CD4-positive, alpha-beta T cell treated with Interleukin-15 for 1 hour (primary cell): ENCODE measurements at regions not wholly inside any gene's neighbourhood (a gene's known extent, or its start where the extent isn't known, plus 50 kb on each side); places are given as distances from the start of the nearest gene placed in this dataset.

Experiments used
- DNase-seq: peaks from one replicate; pipeline ENCODE4 v3.0.0-alpha.2; 2020

GRCh38 chr2:122851161-122851560 lies 1095.7 kb downstream of the TSN start:
- DNase-seq = no peak

GRCh38 chr2:122851972-122852531 lies 1096.6 kb downstream of the TSN start:
- no peak for DNase-seq

DNA sequence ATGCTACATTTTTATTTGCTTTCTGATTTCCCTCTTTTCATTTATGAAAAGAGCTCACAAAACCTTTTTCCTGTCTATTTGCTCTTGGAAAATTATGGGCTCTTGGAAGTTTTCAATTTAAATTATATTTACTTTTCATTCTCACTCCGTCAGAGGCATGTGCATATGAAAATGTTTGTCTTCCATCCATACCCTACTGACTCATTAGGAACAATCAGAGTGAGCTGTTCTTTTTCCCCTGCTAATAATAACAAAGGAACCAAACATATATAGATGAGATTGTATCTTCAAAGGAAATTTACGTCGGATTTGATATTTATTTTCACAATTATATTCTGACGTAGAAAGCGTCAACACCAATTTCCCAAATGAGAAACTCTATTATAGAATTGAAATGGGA lies 1101.2 kb downstream of the TSN start:
- no peak for DNase-seq

GRCh38 chr2:122858075-122858702 lies 1102.7 kb downstream of the TSN start:
- DNase-seq = no peak

GRCh38 chr2:122858813-122859212 lies 1103.4 kb downstream of the TSN start:
- DNase-seq = no peak

DNA sequence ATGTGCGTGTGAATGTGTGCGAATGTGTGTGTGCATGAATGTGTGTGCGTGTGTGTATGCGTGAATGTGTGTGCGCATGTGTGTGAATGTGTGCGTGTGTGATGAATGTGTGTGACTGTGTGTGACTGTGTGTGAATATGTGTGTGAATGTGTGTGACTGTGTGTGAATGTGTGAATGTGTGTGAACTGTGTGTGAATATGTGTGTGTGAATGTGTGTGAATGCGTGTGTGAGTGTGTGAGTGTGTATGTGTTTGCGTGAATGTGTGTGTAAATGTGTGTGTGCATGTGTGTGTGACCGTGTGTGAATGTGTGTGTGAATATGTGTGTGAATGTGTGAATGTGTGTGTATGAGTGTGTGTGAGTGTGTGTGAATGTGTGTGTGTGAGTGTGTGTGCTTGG lies 1103.8 kb downstream of the TSN start:
- DNase-seq = no peak

- DNase-seq = no peak
Observed at GRCh38 chr2:122863532-122863931, 1108.1 kb downstream of the TSN start.

DNA sequence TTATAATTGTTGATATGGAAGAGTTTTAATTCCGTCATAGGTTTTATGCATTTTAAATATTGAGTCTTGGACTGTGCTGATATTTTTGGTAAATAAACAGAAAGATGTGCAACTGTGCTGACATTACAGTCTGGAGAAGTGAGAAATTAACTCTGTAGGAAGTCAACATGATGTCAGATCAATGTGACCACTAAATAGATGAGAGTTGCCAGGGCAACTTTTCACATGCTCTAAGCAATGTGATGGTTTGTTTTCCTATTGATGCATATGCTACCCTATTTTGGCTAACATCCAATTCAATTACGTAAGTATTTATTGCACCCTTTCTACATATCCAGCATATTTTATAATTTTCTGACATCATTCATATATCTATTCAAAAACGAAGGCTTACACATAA lies 1109.3 kb downstream of the TSN start:
- no peak for DNase-seq

DNA sequence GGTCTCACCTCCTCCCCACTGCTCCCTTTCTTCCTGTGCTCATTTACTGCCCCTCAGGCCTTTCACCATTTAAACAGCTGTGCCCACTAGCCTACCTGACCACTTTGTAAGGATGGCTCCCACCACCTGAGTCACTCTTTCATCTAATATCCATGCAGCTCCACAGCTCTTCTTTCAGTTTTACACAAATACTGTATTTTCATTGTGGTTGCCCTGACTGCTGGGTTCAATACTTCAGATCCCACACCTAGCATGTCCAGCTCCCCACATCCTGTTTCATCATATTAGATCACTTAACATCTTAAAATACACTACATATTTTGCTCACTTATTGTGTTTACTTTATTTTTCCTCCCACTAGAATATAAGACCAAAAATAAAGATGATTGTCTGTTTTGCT lies 1110.6 kb downstream of the TSN start:
- DNase-seq = no peak

DNA sequence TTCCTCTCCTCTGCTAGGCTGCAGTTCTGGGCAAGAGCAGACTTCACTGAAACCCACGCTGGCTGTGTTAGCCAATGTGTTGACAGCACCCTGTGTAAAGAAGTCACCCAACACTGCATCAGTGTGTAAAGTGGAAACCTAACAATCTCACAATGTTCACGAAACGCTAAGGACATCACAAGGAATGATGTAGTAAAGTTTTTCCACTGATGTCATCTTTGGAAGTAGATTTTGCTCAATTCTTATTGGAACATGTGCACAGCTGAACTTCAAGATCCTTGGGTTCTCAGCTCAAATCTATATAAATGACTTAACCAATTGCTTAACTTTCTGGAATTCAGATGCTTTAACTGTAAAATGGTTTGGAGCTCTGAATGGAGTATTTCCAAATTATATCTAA lies 1112.5 kb downstream of the TSN start:
- no peak for DNase-seq

GRCh38 chr2:122868646-122869275 lies 1113.3 kb downstream of the TSN start:
- DNase-seq = no peak

GRCh38 chr2:122873951-122874350 lies 1118.5 kb downstream of the TSN start:
- no peak for DNase-seq

GRCh38 chr2:122875091-122875865 lies 1119.8 kb downstream of the TSN start:
- DNase-seq = no peak

DNA sequence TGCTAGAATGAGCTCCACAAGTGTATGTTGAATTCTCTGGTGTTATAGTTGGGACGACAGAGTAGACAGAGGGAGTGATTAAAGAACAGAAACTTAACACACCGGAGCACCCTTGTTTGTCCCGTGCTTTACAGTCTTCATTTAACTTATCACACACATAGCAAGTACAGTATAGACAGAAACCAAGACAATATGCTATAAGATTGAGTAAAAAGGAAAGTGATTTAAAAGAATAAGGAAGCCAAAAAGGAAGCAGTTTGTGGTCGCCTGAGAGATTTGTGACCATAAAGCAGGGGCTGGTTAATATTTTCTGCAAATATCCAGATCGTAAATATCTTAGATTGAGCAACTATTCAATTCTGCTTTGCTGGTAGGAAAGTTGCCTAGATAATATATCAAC lies 1128.4 kb downstream of the TSN start:
- no peak for DNase-seq

DNA sequence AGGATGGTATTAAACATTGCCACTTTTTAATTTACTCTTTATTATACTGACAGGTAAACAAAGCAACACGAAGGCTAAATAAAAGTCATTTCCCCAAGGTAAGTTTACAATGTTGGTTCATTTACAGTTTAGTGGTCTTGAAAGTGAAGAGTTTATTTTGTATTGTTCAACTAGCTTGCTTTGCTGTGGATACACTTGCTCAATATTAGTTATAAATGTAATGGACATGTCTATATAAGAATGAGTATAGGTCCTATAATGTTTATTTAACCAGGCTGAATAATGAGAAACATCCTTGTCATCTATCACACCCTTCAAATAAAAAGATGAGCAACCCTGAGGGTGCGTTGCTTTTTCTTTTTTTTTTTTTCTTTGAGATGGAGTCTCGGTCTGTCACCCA lies 1129.4 kb downstream of the TSN start:
- DNase-seq = no peak

DNA sequence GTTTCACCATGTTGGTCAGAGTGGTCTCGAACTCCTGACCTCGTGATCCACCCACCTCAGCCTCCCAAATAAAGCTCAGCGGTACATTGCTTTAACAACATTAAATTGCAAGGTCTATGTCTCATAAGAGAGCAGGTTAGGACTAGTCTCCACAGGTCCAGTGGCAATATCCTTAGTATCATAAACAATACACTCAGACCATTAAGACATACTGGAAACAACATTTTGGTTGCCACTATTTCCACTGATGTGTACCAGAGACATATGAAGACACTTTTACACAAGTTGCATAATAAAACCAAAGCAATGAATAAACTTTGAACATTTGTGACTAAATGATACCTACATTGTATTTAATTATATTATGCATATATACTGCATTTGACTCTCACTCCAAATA lies 1130.0 kb downstream of the TSN start:
- DNase-seq = no peak

- no peak for DNase-seq
Observed at GRCh38 chr2:122886479-122887145, 1131.2 kb downstream of the TSN start.

DNA sequence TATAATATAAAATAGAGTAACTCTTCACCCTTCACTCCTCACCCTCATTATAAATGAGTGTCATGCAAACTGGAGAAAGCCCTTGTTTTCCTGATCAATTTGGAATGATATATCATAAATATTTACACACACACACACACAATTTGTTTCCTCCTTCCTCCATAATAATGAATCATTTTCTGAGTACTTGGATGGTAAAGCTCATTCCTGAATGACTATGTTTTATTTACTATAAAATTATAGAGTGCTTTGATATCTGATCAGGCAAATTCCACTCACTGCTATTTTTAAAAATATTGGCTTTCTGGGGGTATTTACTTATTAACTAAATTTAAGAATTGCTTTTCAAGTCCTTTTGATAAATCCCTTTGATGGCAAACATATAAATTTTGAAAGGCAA lies 1125.5 kb upstream of the CNTNAP5 start:
- no peak for DNase-seq

- no peak for DNase-seq
Observed at GRCh38 chr2:122905431-122905830, 1119.7 kb upstream of the CNTNAP5 start.

DNA sequence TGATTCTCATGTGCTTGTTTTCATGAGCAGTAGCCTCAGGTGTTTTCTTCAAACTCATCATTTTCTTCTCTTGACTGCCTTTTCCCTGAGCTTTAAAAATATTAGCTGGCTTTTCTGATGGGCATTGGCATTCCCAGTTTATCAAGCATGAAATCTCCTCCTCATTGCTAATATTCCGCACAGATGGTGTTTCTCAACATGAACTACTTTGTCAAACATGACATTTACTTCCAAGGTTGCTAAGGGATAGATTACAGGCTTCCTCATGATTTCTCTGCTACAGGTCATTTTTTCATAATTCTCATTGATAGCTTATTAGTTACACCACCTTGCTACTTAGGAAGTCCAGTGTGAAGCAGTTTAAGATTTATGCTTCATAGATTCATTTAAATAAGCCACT lies 1116.9 kb upstream of the CNTNAP5 start:
- DNase-seq = no peak

GRCh38 chr2:122927197-122927596 lies 1097.9 kb upstream of the CNTNAP5 start:
- DNase-seq = no peak

GRCh38 chr2:122927710-122928557 lies 1097.2 kb upstream of the CNTNAP5 start:
- no peak for DNase-seq
